IMR-90 (cell line): ENCODE measurements at regions not wholly inside any gene's neighbourhood (a gene's known extent, or its start where the extent isn't known, plus 50 kb on each side); places are given as distances from the start of the nearest gene placed in this dataset.

ENCODE experiments used
- ATAC-seq: fragments of 200-7000 bp; cut with Tn5 transposase; 2 replicates; pipeline ENCODE4 v1.9.1; 2020; ENCODE audit warnings: low read depth, mild to moderate bottlenecking, moderate library complexity
- BruUV-seq: library from RNA; stranded (reverse); fragments of 400-500 nt; replicated peaks from 2 replicates; lab custom pipeline; 2021; lab: Mats Ljungman, UMichigan
- CTCF ChIA-PET: fragments of 300-600 bp; formaldehyde crosslinking; extraction: SDS; loops from one replicate; lab custom pipeline; 2021; ENCODE audit warnings: antibody characterized with exemption; lab: Yijun Ruan, JAX
- POLR2A ChIA-PET: fragments of 300-600 bp; sonication (Branson Sonifier 250); formaldehyde crosslinking; loops from one replicate; lab custom pipeline; 2022; ENCODE audit warnings: antibody characterized with exemption; ENCODE audit not compliant: unreplicated experiment; lab: Charles Lee
- DNase-seq: peaks from one replicate; pipeline ENCODE4 v3.0.0; 2013
- H2AFZ ChIP-seq: replicated peaks from 2 replicates; pipeline ENCODE3; 2013; ENCODE audit warnings: low read length, mild to moderate bottlenecking; ENCODE audit not compliant: poor library complexity
- H2AK5ac ChIP-seq: 2 replicates; pipeline ENCODE4 v1.6.1; 2013; ENCODE audit warnings: low read depth, low read length, inconsistent platforms
- H2AK9ac ChIP-seq: replicated peaks from 2 replicates; pipeline ENCODE3; 2013; ENCODE audit warnings: mild to moderate bottlenecking, low read depth, low read length, moderate library complexity; ENCODE audit not compliant: poor library complexity
- H2BK120ac ChIP-seq: 2 replicates; pipeline ENCODE4 v1.6.1; 2013; ENCODE audit warnings: low read depth, low read length, inconsistent platforms
- H2BK15ac ChIP-seq: 3 replicates; pipeline ENCODE4 v1.6.1; 2013; ENCODE audit warnings: low read depth, low read length, inconsistent platforms
- H2BK20ac ChIP-seq: 2 replicates; pipeline ENCODE4 v1.6.1; 2013; ENCODE audit warnings: low read depth, mild to moderate bottlenecking, inconsistent platforms, low read length, moderate library complexity
- H2BK5ac ChIP-seq: 2 replicates; pipeline ENCODE4 v1.6.1; 2013; ENCODE audit warnings: mild to moderate bottlenecking, low read depth, low read length, inconsistent platforms; ENCODE audit not compliant: poor library complexity, severe bottlenecking
- H3K14ac ChIP-seq: replicated peaks from 2 replicates; pipeline ENCODE4 v1.6.1; 2013; ENCODE audit warnings: low read depth, low read length, inconsistent platforms
- H3K18ac ChIP-seq: 2 replicates; pipeline ENCODE4 v1.6.1; 2013; ENCODE audit warnings: low read depth, low read length, control low read depth
- H3K23ac ChIP-seq: 2 replicates; pipeline ENCODE4 v1.6.1; 2013; ENCODE audit warnings: low read depth, low read length, inconsistent platforms
- H3K27ac ChIP-seq: 2 replicates; pipeline ENCODE4 v1.5.1; 2013; ENCODE audit warnings: mild to moderate bottlenecking, control low read depth, low read length; ENCODE audit not compliant: insufficient read depth
- H3K27me3 ChIP-seq: 2 replicates; pipeline ENCODE4 v1.6.1; 2013; ENCODE audit warnings: low read length; ENCODE audit not compliant: control insufficient read depth, insufficient read depth
- H3K36me3 ChIP-seq: 2 replicates; pipeline ENCODE4 v1.6.1; 2013; ENCODE audit warnings: low read length, mixed read lengths; ENCODE audit not compliant: control insufficient read depth, insufficient read depth
- H3K4ac ChIP-seq: 2 replicates; pipeline ENCODE4 v1.6.1; 2013; ENCODE audit warnings: low read depth, low read length, inconsistent platforms
- H3K4me1 ChIP-seq: 2 replicates; pipeline ENCODE4 v1.6.1; 2013; ENCODE audit warnings: low read length, mixed read lengths; ENCODE audit not compliant: control insufficient read depth, insufficient read depth
- H3K4me2 ChIP-seq: 2 replicates; pipeline ENCODE4 v1.6.1; 2013; ENCODE audit warnings: low read depth, mild to moderate bottlenecking, control low read depth, low read length, moderate library complexity
- H3K4me3 ChIP-seq: 2 replicates; pipeline ENCODE4 v1.5.1; 2013; ENCODE audit warnings: low read depth, mild to moderate bottlenecking, control low read depth, low read length, moderate library complexity; ENCODE audit not compliant: insufficient read depth
- H3K56ac ChIP-seq: 2 replicates; pipeline ENCODE4 v1.6.1; 2013; ENCODE audit warnings: low read length, inconsistent platforms; ENCODE audit not compliant: insufficient read depth; ENCODE audit errors: extremely low read depth
- H3K79me1 ChIP-seq, 2 experiments: 2 replicates each; pipeline ENCODE4 v1.6.1; 2013; ENCODE audit warnings: low read length in 2 of 2, inconsistent platforms in 1 of 2, low read depth in 1 of 2
- H3K9ac ChIP-seq: 2 replicates; pipeline ENCODE4 v1.6.1; 2013; ENCODE audit warnings: low read depth, low read length, control low read depth
- H3K9me1 ChIP-seq: 2 replicates; pipeline ENCODE4 v1.6.1; 2013; ENCODE audit warnings: low read length, inconsistent platforms; ENCODE audit not compliant: insufficient read depth
- H3K9me3 ChIP-seq: 2 replicates; pipeline ENCODE4 v1.6.1; 2013; ENCODE audit warnings: low read length; ENCODE audit not compliant: control insufficient read depth, insufficient read depth
- H4K20me1 ChIP-seq: 2 replicates; pipeline ENCODE4 v1.6.1; 2013; ENCODE audit warnings: low read length, inconsistent platforms; ENCODE audit not compliant: insufficient read depth
- H4K5ac ChIP-seq: 2 replicates; pipeline ENCODE4 v1.6.1; 2013; ENCODE audit warnings: mild to moderate bottlenecking, low read depth, low read length, control low read depth
- H4K8ac ChIP-seq, 2 experiments: 2 replicates each; pipeline ENCODE4 v1.6.1; 2013; ENCODE audit warnings: low read depth in 2 of 2, low read length in 2 of 2, control low read depth in 1 of 2, inconsistent platforms in 1 of 2
- H4K91ac ChIP-seq: 2 replicates; pipeline ENCODE4 v1.6.1; 2013; ENCODE audit warnings: low read depth, low read length, inconsistent platforms; ENCODE audit not compliant: insufficient read depth
- SMC3 ChIP-seq: fragments of 150-350 bp; IDR thresholded peaks from 2 replicates; pipeline ENCODE4 v1.6.1; 2016; ENCODE audit warnings: low read depth, mild to moderate bottlenecking, antibody characterized with exemption, low read length, moderate library complexity
- WGBS, 2 experiments: methylation state at CpG; one replicate each; pipeline versions ENCODE4 v1.1.5 to v1.1.7; 2013; ENCODE audit warnings: missing lambda C conversion rate in 2 of 2; ENCODE audit not compliant: insufficient read length in 1 of 2; ENCODE audit errors: extremely low coverage in 2 of 2; 5-methylcytosine and 5-hydroxymethylcytosine counted together
- dilution Hi-C: fragments of 300-500 bp; cut with HindIII; formaldehyde crosslinking; loops from one replicate; pipeline ENCODE4 v1.14.3; 2018; ENCODE audit warnings: low sequenced_read_pairs; ENCODE audit not compliant: unreplicated experiment
- in situ Hi-C: fragments of 300-500 bp; cut with MboI; formaldehyde crosslinking; loops from 3 replicates; pipeline ENCODE4 v1.14.3; 2019; ENCODE audit warnings: low sequenced_read_pairs, inconsistent platforms, mixed read lengths
- intact Hi-C: fragments of 100-400 bp; cut with micrococcal nuclease; formaldehyde crosslinking; loops from 2 replicates; pipeline ENCODE4 v1.10.0; 2022

GRCh38 chr5:61974680-61975079 is 331.3 kb upstream of the KIF2A start:
- no peak overlapping the region for H3K4me3 ChIP-seq
- no peak overlapping the region for H3K14ac ChIP-seq
- H4K20me1 ChIP-seq, result no peaks in the 10 kb centered on the region
- dilution Hi-C loops (no loop called here), in situ Hi-C loops (no loop called here), intact Hi-C loops (no loop called here)
- no TSS peak for BruUV-seq
- CTCF ChIA-PET, result no interaction called here
- no peak overlapping the region for H2BK5ac ChIP-seq
- H3K9ac ChIP-seq, result no peak overlapping the region
- no peak overlapping the region for H2BK120ac ChIP-seq
- H3K4ac ChIP-seq, result no peak overlapping the region
- DNase-seq (no peak), ATAC-seq (no peak)
- H3K9me1 ChIP-seq, result no peaks in the 10 kb centered on the region; the same call in 1 of the 2 replicates
- H3K23ac ChIP-seq, result no peak overlapping the region
- H4K91ac ChIP-seq, result no peak overlapping the region
- no peak overlapping the region for H2BK15ac ChIP-seq
- TF ChIP-seq SMC3, result no peak
- no peak overlapping the region for H3K27ac ChIP-seq
- H2AFZ ChIP-seq, result no peak overlapping the region
- H3K56ac ChIP-seq, result no peak overlapping the region
- H4K8ac ChIP-seq, result no peak overlapping the region
- no peaks in the 10 kb centered on the region for H3K4me1 ChIP-seq
- no peak overlapping the region for H2AK5ac ChIP-seq
- H2AK9ac ChIP-seq, result no peak overlapping the region
- no peak overlapping the region for H3K4me2 ChIP-seq
- no peaks in the 10 kb centered on the region for H3K79me1 ChIP-seq
- WGBS, 2 experiments, result 79% methylated on average over 3 of the region's 6 CpGs; no CpG with 5 or more reads in 1 of the 2 experiments
- no peaks in the 10 kb centered on the region for H3K36me3 ChIP-seq
- H3K18ac ChIP-seq, result no peak overlapping the region
- POLR2A ChIA-PET, result no interaction called here
- H3K9me3 ChIP-seq, result no peaks in the 10 kb centered on the region
- no peaks in the 10 kb centered on the region for H3K27me3 ChIP-seq
- H4K5ac ChIP-seq, result no peak overlapping the region
- no peak overlapping the region for H2BK20ac ChIP-seq
